ENCODE measurements at regions not wholly inside any gene's neighbourhood (a gene's known extent, or its start where the extent isn't known, plus 50 kb on each side); places are given as distances from the start of the nearest gene placed in this dataset.

- H3K79me2 ChIP-seq (ENCODE audit: insufficient read depth) = no peaks in the 10 kb centered on the region
Measured at GRCh38 chr5:165457859-165458481, 1952.6 kb downstream of the MAT2B start.

DNA sequence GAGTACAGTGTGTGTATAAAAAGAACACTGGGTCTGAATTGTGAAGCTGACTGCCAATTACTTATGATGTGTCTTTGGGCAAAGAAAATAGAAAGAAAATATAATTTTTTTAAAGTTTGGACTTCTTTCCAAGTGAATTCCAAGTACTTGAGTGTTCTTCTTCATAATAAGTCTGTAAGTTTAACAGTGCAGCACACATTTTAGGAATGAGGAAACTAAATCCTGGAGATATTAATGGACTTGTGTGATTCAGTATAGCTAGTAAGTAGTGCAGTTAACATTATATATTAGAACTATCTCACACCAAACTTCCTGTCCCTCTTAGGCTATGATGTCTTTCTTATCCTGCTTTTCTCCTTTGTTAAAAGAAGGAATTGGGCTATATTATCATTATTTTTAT is 1953.8 kb downstream of the MAT2B start:
- H3K9me3 ChIP-seq (ENCODE audit: low read depth) = no peaks in the 10 kb centered on the region
- H3K27ac ChIP-seq = no peak overlapping the region
- H3K9ac ChIP-seq = no peak overlapping the region
- H3K36me3 ChIP-seq (ENCODE audit: low read depth) = no peaks in the 10 kb centered on the region
- H3K4me1 ChIP-seq (ENCODE audit: insufficient read depth) = no peaks in the 10 kb centered on the region
- H3F3A ChIP-seq (ENCODE audit: insufficient read depth) = no peaks in the 10 kb centered on the region
- in situ Hi-C loops (cut with MboI) = no loop called here
- no peaks in the 10 kb centered on the region for H3K79me2 ChIP-seq (ENCODE audit: insufficient read depth)
- H3K9me2 ChIP-seq (ENCODE audit: insufficient read depth) = no peaks in the 10 kb centered on the region
- TF ChIP-seq EZH2phosphoT487 (IDR thresholded peaks at IDR 0.05; ENCODE audit: insufficient read depth, low read depth) = no peak
- no peak for TF ChIP-seq EZH2 (IDR thresholded peaks at IDR 0.05; ENCODE audit: insufficient read depth, poor library complexity, severe bottlenecking)
- H3K4me3 ChIP-seq = no peak overlapping the region
- H3K27me3 ChIP-seq (replicated peaks; ENCODE audit: insufficient read depth) = no peaks in the 10 kb centered on the region
- no peak for DNase-seq
- H3K4me2 ChIP-seq (ENCODE audit: unreplicated experiment) = no peak overlapping the region
- no peak overlapping the region for H2AFZ ChIP-seq
- no peaks in the 10 kb centered on the region for H4K20me1 ChIP-seq (ENCODE audit: insufficient read depth)

More at GRCh38 chr5:165457859-165458481, 1952.6 kb downstream of the MAT2B start:
- peak; percentile 1 for DNase-seq
- Histone ChIP-seq H3F3A (ENCODE audit: insufficient read depth) (no peaks in the 10 kb centered on the region), H3K9me2 (ENCODE audit: insufficient read depth) (no peaks in the 10 kb centered on the region), H4K20me1 (ENCODE audit: insufficient read depth) (no peaks in the 10 kb centered on the region), H3K36me3 (ENCODE audit: low read depth) (no peaks in the 10 kb centered on the region), H3K4me1 (ENCODE audit: insufficient read depth) (no peaks in the 10 kb centered on the region), H3K27me3 (replicated peaks; ENCODE audit: insufficient read depth) (no peaks in the 10 kb centered on the region), H3K9ac (no peak overlapping the region), H3K27ac (no peak overlapping the region), H3K9me3 (ENCODE audit: low read depth) (no peaks in the 10 kb centered on the region), H3K4me2 (ENCODE audit: unreplicated experiment) (no peak overlapping the region), H2AFZ (no peak overlapping the region), H3K4me3 (no peak overlapping the region)
- in situ Hi-C loops (cut with MboI) = no loop called here
- 10 to 13% methylated on average over 5 of the region's 5 CpGs for WGBS, 2 experiments (ENCODE audit: low coverage in 1 of 2, low lambda C conversion rate in 2 of 2, missing lambda C conversion rate in 2 of 2)
- no peak for TF ChIP-seq EZH2phosphoT487 (IDR thresholded peaks at IDR 0.05; ENCODE audit: insufficient read depth, low read depth)
- TF ChIP-seq EZH2 (IDR thresholded peaks at IDR 0.05; ENCODE audit: insufficient read depth, poor library complexity, severe bottlenecking) = no peak

DNA sequence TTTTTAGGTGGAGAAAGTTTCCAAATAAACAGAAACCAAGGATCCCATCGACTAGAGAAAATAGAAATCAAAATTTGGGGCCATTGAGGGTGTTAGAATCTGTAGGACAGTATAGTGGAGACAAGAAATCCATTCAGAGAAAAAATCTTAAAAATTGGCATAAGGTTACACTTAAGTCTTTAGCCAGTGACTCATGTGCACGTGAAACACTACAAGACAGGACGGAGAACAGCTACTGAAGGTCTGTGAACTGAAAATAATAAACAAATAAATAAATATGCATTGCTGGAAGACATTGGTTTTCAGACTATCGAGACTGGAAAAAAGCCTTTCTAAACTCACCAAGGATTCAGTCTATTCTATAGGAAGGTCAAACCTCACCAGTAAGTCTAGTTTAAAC is 1955.5 kb downstream of the MAT2B start:
- Histone ChIP-seq H3F3A (ENCODE audit: insufficient read depth) (no peaks in the 10 kb centered on the region), H3K79me2 (ENCODE audit: insufficient read depth) (no peaks in the 10 kb centered on the region), H3K9me3 (ENCODE audit: low read depth) (no peaks in the 10 kb centered on the region), H3K4me3 (no peak overlapping the region), H3K9ac (no peak overlapping the region), H3K4me2 (ENCODE audit: unreplicated experiment) (no peak overlapping the region), H3K27me3 (replicated peaks; ENCODE audit: insufficient read depth) (no peaks in the 10 kb centered on the region), H3K4me1 (ENCODE audit: insufficient read depth) (no peaks in the 10 kb centered on the region), H3K36me3 (ENCODE audit: low read depth) (no peaks in the 10 kb centered on the region), H3K27ac (no peak overlapping the region), H2AFZ (no peak overlapping the region), H4K20me1 (ENCODE audit: insufficient read depth) (no peaks in the 10 kb centered on the region), H3K9me2 (ENCODE audit: insufficient read depth) (no peaks in the 10 kb centered on the region)
- no peak for DNase-seq
- in situ Hi-C loops (cut with MboI) = no loop called here
- 5 to 6% methylated on average over 4 of the region's 4 CpGs for WGBS, 2 experiments (ENCODE audit: low coverage in 1 of 2, low lambda C conversion rate in 2 of 2, missing lambda C conversion rate in 2 of 2)
- no peak for TF ChIP-seq EZH2 (IDR thresholded peaks at IDR 0.05; ENCODE audit: insufficient read depth, poor library complexity, severe bottlenecking)
- TF ChIP-seq EZH2phosphoT487 (IDR thresholded peaks at IDR 0.05; ENCODE audit: insufficient read depth, low read depth) = no peak

DNA sequence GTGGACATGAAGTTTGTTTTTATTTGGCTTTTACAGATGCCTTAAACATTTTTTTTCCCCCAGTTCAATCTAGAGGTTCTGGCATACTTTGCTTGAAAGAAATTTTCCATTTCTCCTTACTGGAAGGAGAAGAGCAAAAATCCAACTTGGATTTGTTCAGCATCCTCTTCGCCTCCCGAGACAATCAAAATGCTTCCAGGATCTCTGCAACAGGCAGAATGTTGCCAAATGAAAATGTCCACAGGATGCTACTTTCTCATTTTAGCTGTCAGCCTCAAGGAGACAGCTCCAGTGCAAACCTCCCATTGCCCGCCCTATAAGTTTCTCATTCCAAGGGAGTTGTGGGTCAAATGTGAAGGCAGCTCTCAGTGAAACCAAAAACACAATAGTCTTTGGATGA is 1972.1 kb downstream of the MAT2B start:
- Histone ChIP-seq H3F3A (ENCODE audit: insufficient read depth) (no peaks in the 10 kb centered on the region), H4K20me1 (ENCODE audit: insufficient read depth) (no peaks in the 10 kb centered on the region), H3K27me3 (replicated peaks; ENCODE audit: insufficient read depth) (no peaks in the 10 kb centered on the region), H3K9me3 (ENCODE audit: low read depth) (peaks cover 3% of the 10 kb centered on the region), H3K9me2 (ENCODE audit: insufficient read depth) (no peaks in the 10 kb centered on the region), H3K4me3 (no peak overlapping the region), H3K79me2 (ENCODE audit: insufficient read depth) (no peaks in the 10 kb centered on the region), H2AFZ (no peak overlapping the region), H3K9ac (no peak overlapping the region), H3K4me2 (ENCODE audit: unreplicated experiment) (no peak overlapping the region), H3K4me1 (ENCODE audit: insufficient read depth) (no peaks in the 10 kb centered on the region), H3K36me3 (ENCODE audit: low read depth) (no peaks in the 10 kb centered on the region), H3K27ac (no peak overlapping the region)
- in situ Hi-C loops (cut with MboI) = no loop called here
- DNase-seq = no peak
- WGBS, 2 experiments (ENCODE audit: low coverage in 1 of 2, low lambda C conversion rate in 2 of 2, missing lambda C conversion rate in 2 of 2) = 4% methylated on average over 3 of the region's 3 CpGs
- TF ChIP-seq EZH2phosphoT487 (IDR thresholded peaks at IDR 0.05; ENCODE audit: insufficient read depth, low read depth) = no peak
- TF ChIP-seq EZH2 (IDR thresholded peaks at IDR 0.05; ENCODE audit: insufficient read depth, poor library complexity, severe bottlenecking) = no peak
